ENCODE measurements at regions not wholly inside any gene's neighbourhood (a gene's known extent, or its start where the extent isn't known, plus 50 kb on each side); places are given as distances from the start of the nearest gene placed in this dataset.

DNA sequence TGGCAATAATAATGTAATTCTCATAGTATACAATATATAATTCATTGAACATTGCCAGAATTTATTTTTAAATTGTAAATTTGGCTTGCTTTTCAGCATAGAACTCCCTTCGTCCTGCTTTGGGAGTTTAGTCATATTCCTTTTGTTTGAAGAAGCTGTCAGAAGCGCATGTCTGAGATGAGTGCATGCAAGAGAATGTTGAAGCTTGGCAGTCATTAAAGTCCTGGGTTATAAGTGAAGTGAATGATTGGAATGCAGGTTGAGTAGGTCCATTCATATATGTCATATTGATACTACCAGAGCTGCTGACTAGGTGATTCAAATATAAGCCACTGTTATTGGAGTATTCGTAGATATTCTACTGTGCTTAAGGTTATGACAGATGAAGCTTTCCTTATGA is 243.6 kb upstream of the MDFIC2 start:
- no peak overlapping the region for H3K4me3 ChIP-seq (ENCODE audit: low read length)
- H3K36me3 ChIP-seq (ENCODE audit: insufficient read depth, low read length), result no peaks in the 10 kb centered on the region
- H3K9ac ChIP-seq (ENCODE audit: low read length), result no peak overlapping the region
- no peaks in the 10 kb centered on the region for H3K27me3 ChIP-seq (ENCODE audit: low read length)
- H3K4me2 ChIP-seq (ENCODE audit: low read depth, low read length, poor library complexity, severe bottlenecking), result no peak overlapping the region
- H3K4me1 ChIP-seq (ENCODE audit: low read length), result peaks cover 4% of the 10 kb centered on the region; the same call in 1 of the 2 replicates
- H4K20me1 ChIP-seq (ENCODE audit: insufficient read depth, low read depth, low read length), result no peaks in the 10 kb centered on the region
- no peak for DNase-seq
- H3K9me2 ChIP-seq (replicated peaks; ENCODE audit: insufficient read depth, low read length), result no peaks in the 10 kb centered on the region
- H3K9me3 ChIP-seq (ENCODE audit: low read length), result no peaks in the 10 kb centered on the region
- no peak overlapping the region for H3K27ac ChIP-seq (ENCODE audit: low read length)
- H3K79me2 ChIP-seq (ENCODE audit: low read length), result no peaks in the 10 kb centered on the region
- no peak overlapping the region for H2AFZ ChIP-seq (ENCODE audit: low read length)

DNA sequence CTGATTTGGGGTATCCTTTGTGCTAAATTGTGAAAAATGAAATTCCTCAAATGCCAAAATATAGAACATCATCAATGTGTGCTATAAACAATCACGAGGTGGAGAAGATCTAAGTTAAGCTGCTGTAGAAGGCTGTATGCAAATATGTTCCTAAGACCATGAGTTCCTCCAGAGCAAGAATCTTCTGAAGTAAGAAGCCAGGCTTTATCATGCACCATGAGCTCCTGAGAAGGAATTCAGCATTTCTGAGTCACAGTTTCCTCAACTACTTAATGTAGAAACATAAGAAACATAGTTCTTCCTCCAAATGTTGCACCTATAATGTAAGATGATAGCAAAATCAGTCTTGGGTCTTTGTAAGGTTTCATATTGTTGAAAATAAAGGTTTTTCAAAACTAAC is 241.7 kb upstream of the MDFIC2 start:
- Histone ChIP-seq H3K27ac (ENCODE audit: low read length) (no peak overlapping the region), H2AFZ (ENCODE audit: low read length) (no peak overlapping the region), H3K36me3 (ENCODE audit: insufficient read depth, low read length) (no peaks in the 10 kb centered on the region), H3K9me2 (replicated peaks; ENCODE audit: insufficient read depth, low read length) (no peaks in the 10 kb centered on the region), H3K27me3 (ENCODE audit: low read length) (no peaks in the 10 kb centered on the region), H3K4me3 (ENCODE audit: low read length) (no peak overlapping the region), H3K9me3 (ENCODE audit: low read length) (no peaks in the 10 kb centered on the region), H3K4me1 (ENCODE audit: low read length) (peaks cover 4% of the 10 kb centered on the region; the same call in 1 of the 2 replicates), H3K79me2 (ENCODE audit: low read length) (no peaks in the 10 kb centered on the region), H3K9ac (ENCODE audit: low read length) (no peak overlapping the region), H3K4me2 (ENCODE audit: low read depth, low read length, poor library complexity, severe bottlenecking) (no peak overlapping the region), H4K20me1 (ENCODE audit: insufficient read depth, low read depth, low read length) (no peaks in the 10 kb centered on the region)
- DNase-seq, result no peak

DNA sequence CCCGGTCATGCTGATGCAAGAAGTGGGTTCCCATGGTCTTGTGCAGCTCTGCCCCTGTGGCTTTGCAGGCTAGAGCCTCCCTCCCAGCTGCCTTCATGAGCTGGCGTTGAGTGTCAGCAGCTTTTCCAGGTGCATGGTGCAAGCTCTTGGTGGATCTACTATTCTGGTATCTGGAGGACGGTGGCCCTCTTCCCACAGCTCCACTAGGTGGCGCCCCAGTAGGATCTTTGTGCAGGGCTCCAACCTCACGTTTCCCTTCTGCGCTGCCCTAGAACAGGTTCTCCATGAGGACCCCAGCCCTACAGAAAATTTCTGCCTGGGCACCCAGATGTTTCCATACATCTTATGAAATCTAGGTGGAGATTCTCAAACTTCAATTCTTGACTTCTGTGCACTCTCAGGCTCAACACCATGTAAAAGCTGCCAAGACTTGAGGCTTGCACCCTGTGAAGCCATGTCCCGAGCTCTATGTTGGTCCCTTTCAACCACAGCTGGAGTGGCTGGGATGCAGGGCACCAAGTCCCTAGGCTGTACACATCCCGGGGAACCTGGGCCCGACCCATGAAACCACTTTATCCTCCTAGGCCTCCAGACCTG is 238.4 kb upstream of the MDFIC2 start:
- DNase-seq, result peak; percentile 85
- no peaks in the 10 kb centered on the region for H3K9me3 ChIP-seq (ENCODE audit: low read length)
- H3K9me2 ChIP-seq (replicated peaks; ENCODE audit: insufficient read depth, low read length), result no peaks in the 10 kb centered on the region
- H2AFZ ChIP-seq (ENCODE audit: low read length), result no peak overlapping the region
- peaks cover 4% of the 10 kb centered on the region; the same call in 1 of the 2 replicates for H3K4me1 ChIP-seq (ENCODE audit: low read length)
- H3K4me2 ChIP-seq (ENCODE audit: low read depth, low read length, poor library complexity, severe bottlenecking), result no peak overlapping the region
- no peaks in the 10 kb centered on the region for H3K36me3 ChIP-seq (ENCODE audit: insufficient read depth, low read length)
- H3K27ac ChIP-seq (ENCODE audit: low read length), result no peak overlapping the region
- H3K27me3 ChIP-seq (ENCODE audit: low read length), result no peaks in the 10 kb centered on the region
- H3K9ac ChIP-seq (ENCODE audit: low read length), result no peak overlapping the region
- H3K4me3 ChIP-seq (ENCODE audit: low read length), result no peak overlapping the region
- no peaks in the 10 kb centered on the region for H3K79me2 ChIP-seq (ENCODE audit: low read length)
- no peaks in the 10 kb centered on the region for H4K20me1 ChIP-seq (ENCODE audit: insufficient read depth, low read depth, low read length)

DNA sequence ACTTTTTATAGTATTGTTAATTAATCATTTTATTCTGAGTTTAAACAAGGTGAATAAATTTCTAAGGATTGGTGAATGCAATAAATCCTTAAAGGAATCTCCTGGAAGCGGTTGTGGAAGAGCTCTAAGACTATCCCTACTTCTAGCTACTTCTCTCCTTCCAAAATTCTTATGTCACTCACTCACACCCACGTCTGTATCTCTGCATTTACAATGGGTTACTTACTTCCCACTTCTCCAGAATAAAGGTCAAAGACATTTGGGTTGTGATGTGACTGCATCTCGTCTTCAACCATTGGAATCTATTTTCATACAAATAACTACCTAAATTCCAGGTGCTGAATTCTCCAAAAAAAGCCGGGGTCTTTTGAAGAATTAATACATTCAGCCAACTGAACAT is 234.2 kb upstream of the MDFIC2 start:
- Histone ChIP-seq H3K27me3 (ENCODE audit: low read length) (no peaks in the 10 kb centered on the region), H3K4me3 (ENCODE audit: low read length) (no peak overlapping the region), H4K20me1 (ENCODE audit: insufficient read depth, low read depth, low read length) (no peaks in the 10 kb centered on the region), H3K9me3 (ENCODE audit: low read length) (no peaks in the 10 kb centered on the region), H3K4me2 (ENCODE audit: low read depth, low read length, poor library complexity, severe bottlenecking) (no peak overlapping the region), H3K9ac (ENCODE audit: low read length) (no peak overlapping the region), H3K79me2 (ENCODE audit: low read length) (no peaks in the 10 kb centered on the region), H2AFZ (ENCODE audit: low read length) (no peak overlapping the region), H3K27ac (ENCODE audit: low read length) (no peak overlapping the region), H3K9me2 (replicated peaks; ENCODE audit: insufficient read depth, low read length) (no peaks in the 10 kb centered on the region), H3K36me3 (ENCODE audit: insufficient read depth, low read length) (no peaks in the 10 kb centered on the region), H3K4me1 (ENCODE audit: low read length) (no peaks in the 10 kb centered on the region)
- DNase-seq, result no peak

DNA sequence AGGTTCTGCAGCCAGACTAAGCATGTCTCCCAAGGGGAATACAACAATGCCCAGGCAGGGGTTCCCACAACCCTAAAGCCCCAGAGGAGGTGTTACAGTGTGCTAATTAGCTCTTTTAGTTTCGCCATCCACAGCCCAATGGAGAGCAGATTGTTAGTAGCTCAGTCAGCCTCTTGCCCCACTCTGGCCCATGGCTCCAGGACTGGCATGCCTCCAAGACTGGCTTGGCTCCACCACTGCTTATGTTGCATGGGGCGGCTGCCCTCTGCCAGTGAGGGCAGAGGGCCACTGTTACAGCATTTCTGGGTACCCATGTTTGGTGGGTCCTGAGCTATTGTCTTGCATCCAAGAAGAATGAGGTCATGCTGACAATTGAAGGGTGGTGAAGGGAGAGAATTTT is 231.1 kb upstream of the MDFIC2 start:
- no peaks in the 10 kb centered on the region for H3K27me3 ChIP-seq (ENCODE audit: low read length)
- no peaks in the 10 kb centered on the region for H3K9me3 ChIP-seq (ENCODE audit: low read length)
- no peak for DNase-seq
- H3K79me2 ChIP-seq (ENCODE audit: low read length), result no peaks in the 10 kb centered on the region
- no peaks in the 10 kb centered on the region for H3K9me2 ChIP-seq (replicated peaks; ENCODE audit: insufficient read depth, low read length)
- H3K4me2 ChIP-seq (ENCODE audit: low read depth, low read length, poor library complexity, severe bottlenecking), result no peak overlapping the region
- H3K4me1 ChIP-seq (ENCODE audit: low read length), result no peaks in the 10 kb centered on the region
- H4K20me1 ChIP-seq (ENCODE audit: insufficient read depth, low read depth, low read length), result no peaks in the 10 kb centered on the region
- no peak overlapping the region for H2AFZ ChIP-seq (ENCODE audit: low read length)
- no peak overlapping the region for H3K9ac ChIP-seq (ENCODE audit: low read length)
- H3K4me3 ChIP-seq (ENCODE audit: low read length), result no peak overlapping the region
- no peaks in the 10 kb centered on the region for H3K36me3 ChIP-seq (ENCODE audit: insufficient read depth, low read length)
- H3K27ac ChIP-seq (ENCODE audit: low read length), result no peak overlapping the region

DNA sequence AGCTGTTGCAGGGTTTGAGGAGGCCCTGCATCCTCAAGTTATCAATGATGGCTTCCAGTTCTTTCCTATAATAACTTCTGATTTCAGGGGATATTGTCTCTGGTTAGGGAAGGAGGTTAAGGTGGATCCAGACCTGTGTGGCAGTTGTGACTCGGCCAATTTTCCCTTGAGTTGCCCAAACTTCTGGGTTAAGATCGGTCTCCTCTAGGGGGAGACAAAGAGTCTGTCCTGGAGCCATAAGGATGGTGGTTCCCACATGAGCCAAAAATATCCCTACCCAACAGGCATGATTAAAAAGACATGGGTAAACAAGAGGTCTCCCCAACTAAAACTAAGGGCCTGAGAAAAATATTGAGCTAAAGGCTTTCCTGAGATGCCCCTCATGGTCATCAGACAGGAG is 227.5 kb upstream of the MDFIC2 start:
- Histone ChIP-seq H3K27ac (ENCODE audit: low read length) (no peak overlapping the region), H3K4me3 (ENCODE audit: low read length) (no peak overlapping the region), H3K27me3 (ENCODE audit: low read length) (no peaks in the 10 kb centered on the region), H2AFZ (ENCODE audit: low read length) (no peak overlapping the region), H3K4me1 (ENCODE audit: low read length) (no peaks in the 10 kb centered on the region), H3K79me2 (ENCODE audit: low read length) (no peaks in the 10 kb centered on the region), H3K4me2 (ENCODE audit: low read depth, low read length, poor library complexity, severe bottlenecking) (no peak overlapping the region), H3K9ac (ENCODE audit: low read length) (no peak overlapping the region), H3K36me3 (ENCODE audit: insufficient read depth, low read length) (no peaks in the 10 kb centered on the region), H4K20me1 (ENCODE audit: insufficient read depth, low read depth, low read length) (no peaks in the 10 kb centered on the region), H3K9me3 (ENCODE audit: low read length) (no peaks in the 10 kb centered on the region), H3K9me2 (replicated peaks; ENCODE audit: insufficient read depth, low read length) (no peaks in the 10 kb centered on the region)
- DNase-seq, result peak; percentile 48

DNA sequence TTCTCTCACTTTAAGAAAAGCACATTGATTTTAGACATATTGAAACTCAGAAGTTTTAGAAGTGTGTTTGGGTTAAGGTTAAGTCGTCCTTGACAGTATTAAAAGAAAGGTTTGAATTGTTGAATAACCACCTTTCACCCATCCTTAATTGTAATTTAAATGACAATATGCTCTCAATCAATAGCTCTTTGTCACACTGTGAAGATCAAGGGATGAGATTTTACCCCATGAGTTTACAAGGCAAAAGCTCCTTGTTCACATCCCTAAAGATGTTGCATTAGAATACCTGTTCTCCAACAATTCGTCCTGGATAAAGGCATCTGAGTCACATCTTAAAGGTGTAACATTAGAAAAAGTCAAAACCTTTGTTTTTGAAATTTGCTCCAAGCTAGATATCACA is 220.4 kb upstream of the MDFIC2 start:
- no peak for DNase-seq
- no peaks in the 10 kb centered on the region for H3K9me2 ChIP-seq (replicated peaks; ENCODE audit: insufficient read depth, low read length)
- no peak overlapping the region for H3K27ac ChIP-seq (ENCODE audit: low read length)
- H3K9ac ChIP-seq (ENCODE audit: low read length), result no peak overlapping the region
- H3K79me2 ChIP-seq (ENCODE audit: low read length), result no peaks in the 10 kb centered on the region
- H4K20me1 ChIP-seq (ENCODE audit: insufficient read depth, low read depth, low read length), result no peaks in the 10 kb centered on the region
- no peaks in the 10 kb centered on the region for H3K27me3 ChIP-seq (ENCODE audit: low read length)
- H2AFZ ChIP-seq (ENCODE audit: low read length), result no peak overlapping the region
- H3K4me3 ChIP-seq (ENCODE audit: low read length), result no peak overlapping the region
- no peaks in the 10 kb centered on the region for H3K36me3 ChIP-seq (ENCODE audit: insufficient read depth, low read length)
- H3K4me2 ChIP-seq (ENCODE audit: low read depth, low read length, poor library complexity, severe bottlenecking), result no peak overlapping the region
- H3K4me1 ChIP-seq (ENCODE audit: low read length), result no peaks in the 10 kb centered on the region
- no peaks in the 10 kb centered on the region for H3K9me3 ChIP-seq (ENCODE audit: low read length)

DNA sequence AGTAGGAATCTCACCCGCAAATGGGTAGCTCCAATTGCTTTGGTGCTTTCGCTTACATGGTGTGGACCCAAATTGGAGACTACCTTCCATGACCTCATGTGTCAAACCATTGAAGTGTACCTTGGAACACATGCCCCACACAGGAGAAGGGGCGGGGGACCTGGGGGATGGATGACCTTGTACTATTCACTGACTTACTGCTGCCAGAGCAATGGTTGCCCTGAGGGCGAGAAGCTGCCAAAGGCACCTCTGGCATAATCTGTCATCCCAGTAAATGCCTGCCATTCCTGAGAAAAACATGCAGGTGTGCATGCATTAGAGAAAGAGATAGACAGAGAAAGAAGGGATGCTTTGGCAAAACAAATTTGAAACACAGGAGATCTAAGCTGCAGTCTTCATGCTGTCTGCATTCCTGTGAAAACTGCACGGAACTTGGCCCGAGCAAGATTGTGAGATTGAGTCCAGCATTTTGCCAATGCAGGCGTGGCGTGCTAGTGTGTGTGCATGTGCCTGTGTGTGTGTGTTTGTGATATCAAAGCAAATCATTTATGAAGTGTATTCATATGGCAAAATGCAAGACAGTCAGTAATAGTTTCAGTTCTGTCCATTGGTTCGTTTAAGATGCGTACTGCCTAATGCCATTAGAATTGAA is 219.5 kb upstream of the MDFIC2 start:
- no peaks in the 10 kb centered on the region for H4K20me1 ChIP-seq (ENCODE audit: insufficient read depth, low read depth, low read length)
- H3K9me3 ChIP-seq (ENCODE audit: low read length), result no peaks in the 10 kb centered on the region
- H3K4me1 ChIP-seq (ENCODE audit: low read length), result no peaks in the 10 kb centered on the region
- H3K27ac ChIP-seq (ENCODE audit: low read length), result no peak overlapping the region
- no peak overlapping the region for H3K9ac ChIP-seq (ENCODE audit: low read length)
- no peaks in the 10 kb centered on the region for H3K27me3 ChIP-seq (ENCODE audit: low read length)
- no peaks in the 10 kb centered on the region for H3K9me2 ChIP-seq (replicated peaks; ENCODE audit: insufficient read depth, low read length)
- H3K4me3 ChIP-seq (ENCODE audit: low read length), result no peak overlapping the region
- H3K36me3 ChIP-seq (ENCODE audit: insufficient read depth, low read length), result no peaks in the 10 kb centered on the region
- H3K79me2 ChIP-seq (ENCODE audit: low read length), result no peaks in the 10 kb centered on the region
- no peak overlapping the region for H2AFZ ChIP-seq (ENCODE audit: low read length)
- no peak for DNase-seq
- H3K4me2 ChIP-seq (ENCODE audit: low read depth, low read length, poor library complexity, severe bottlenecking), result no peak overlapping the region
